GM18868 (cell line): ENCODE measurements at regions not wholly inside any gene's neighbourhood (a gene's known extent, or its start where the extent isn't known, plus 50 kb on each side); places are given as distances from the start of the nearest gene placed in this dataset.
"Not testable (repeated sequence)": the region's sequence is repeated elsewhere in the genome, so short reads cannot be mapped to it uniquely, and the experiment has no call there.

ENCODE experiments used
- ATAC-seq: cut with Tn5 transposase; IDR thresholded peaks from one replicate; pipeline ENCODE4 v1.9.1; 2021; ENCODE audit warnings: mild to moderate bottlenecking, moderate library complexity; ENCODE audit not compliant: unreplicated experiment

DNA sequence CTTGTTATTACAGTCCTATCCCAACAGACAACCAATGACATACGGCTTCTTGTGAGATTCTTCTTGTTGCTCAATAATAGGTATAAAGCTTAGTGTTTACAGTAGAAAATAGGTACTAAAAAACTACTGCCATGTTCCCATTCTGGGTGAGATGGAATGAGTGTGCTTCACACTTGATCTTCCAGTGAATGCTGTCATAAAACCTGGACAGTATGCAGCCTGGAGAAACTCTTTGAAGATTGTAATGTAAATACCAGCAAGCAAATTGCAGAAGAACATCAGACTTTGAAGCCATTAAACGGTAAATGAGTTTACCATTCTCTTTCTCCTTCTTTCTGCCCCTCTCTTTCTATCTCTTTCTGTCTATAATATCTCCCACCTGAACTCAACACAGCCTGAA lies 663.7 kb upstream of the COBL start:
- no peak for ATAC-seq

DNA sequence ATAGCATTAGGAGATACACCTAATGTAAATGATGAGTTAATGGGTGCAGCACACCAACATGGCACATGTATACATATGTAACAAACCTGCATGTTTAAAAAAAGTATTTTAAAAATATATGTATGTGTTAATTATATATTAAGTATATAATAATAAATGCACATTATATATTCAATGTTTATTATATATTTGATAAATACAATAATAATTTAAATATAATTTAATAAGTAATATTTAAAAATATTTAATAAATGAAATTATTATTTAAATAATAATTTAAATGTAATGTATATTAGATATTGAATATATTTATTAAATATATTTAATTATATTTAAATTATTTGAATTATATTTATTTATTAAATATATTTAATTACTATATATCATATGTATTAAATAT lies 661.3 kb upstream of the COBL start:
- no peak for ATAC-seq

DNA sequence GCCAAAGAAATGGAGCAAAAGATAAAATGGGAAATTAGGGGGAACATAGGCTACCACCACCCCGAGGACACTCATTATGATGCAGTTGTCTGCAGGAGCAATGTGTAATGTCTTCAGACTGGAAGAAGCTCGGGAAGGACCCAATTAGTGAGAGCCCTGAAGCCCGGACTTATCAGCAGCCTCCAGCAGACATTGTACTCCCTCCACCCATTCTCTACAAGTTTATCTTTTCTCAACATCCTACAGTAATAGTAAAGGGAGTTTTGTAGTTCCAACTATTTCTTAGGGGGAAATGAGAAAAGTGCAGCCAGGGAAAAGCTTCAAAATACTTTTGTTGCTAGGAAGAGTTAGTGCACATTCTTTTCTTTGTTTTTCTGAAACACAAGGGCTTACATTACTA lies 657.3 kb upstream of the COBL start:
- ATAC-seq = no peak

DNA sequence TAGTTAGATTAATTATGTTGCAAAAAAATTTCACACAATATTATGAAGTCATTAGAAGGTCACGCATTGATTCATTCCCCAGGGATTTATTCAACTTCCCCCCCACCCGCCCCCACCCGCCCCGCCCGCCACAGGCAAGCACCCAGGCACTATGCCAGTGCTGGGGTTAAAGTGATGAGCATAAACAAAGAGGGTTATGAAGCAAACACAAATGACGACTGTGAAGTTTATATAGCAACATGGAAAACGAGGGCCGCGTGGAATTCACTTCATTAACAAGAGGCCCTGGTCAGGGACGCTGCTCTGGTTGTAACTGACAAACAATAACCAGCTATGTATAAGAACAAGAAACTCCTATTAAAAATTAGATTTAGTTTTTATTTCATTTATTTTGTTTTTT lies 656.5 kb upstream of the COBL start:
- no peak for ATAC-seq

DNA sequence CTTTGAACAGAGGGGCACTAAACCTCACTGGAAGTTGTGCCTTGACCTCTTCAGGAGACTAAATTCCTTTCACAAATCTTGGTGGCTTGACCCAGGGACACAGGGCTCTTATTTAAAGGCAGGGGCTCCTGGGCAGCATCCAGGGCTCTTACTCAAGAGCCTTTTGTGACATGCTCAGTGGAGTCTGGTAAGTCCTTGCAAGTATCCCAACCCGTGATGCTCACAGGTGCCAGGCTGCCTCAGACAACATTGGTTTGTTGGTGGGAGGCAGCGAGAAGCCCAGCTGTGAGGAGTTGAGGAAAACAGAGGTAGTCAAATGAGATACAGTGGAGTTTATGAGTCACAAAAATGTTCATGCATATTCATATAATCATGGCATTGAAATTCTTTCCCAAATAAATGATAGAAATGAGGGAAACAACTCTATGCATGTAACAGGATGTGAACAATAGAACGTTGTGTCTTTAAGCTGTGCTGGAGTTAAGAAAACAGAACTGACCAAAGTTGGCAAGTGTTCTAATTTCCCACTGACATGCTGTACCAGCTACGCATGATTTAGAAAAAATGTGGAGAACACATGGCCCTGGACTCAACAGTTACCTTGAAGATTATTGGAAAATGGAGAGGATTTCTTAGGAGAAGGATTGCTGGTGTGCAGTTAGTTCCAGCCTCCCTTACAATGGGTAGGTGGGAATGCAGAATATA lies 654.5 kb upstream of the COBL start:
- ATAC-seq = no peak

DNA sequence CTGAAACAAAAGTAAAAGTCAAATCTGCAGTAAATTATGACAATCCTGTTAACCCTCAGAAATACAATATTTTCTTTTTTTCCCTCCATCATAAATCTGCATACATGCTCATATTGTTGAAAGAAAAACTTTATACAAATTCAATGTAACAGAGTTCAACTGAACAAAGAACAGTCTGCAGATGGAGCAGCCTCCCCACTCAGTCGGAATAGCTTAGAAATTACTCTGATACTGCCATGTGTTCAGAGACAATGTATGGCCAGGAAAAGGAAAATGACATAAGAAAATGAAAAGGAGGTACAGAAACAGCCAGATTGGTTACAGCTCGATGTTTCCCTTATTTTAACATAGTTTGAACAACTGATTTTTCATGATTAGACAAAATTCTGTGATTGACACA lies 651.9 kb upstream of the COBL start:
- no peak for ATAC-seq

DNA sequence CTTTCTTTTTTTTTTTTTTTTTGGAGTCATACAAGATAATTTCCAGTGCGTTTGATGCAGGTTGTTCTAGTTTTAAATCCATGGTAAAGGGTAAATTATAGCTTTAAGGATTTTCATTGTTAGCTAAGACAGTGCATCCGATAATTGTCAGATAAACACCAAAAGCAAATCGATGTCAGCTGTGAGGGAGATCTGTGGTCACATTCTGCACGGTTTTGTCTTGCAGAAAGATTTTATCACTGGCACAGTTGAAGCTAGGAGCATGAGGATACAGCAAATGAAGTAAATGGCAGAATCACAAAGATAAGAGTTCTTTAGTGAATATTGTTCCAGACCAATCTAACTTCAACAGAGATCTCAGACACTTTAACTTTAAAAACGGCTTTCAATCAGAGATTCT lies 648.8 kb upstream of the COBL start:
- no peak for ATAC-seq

DNA sequence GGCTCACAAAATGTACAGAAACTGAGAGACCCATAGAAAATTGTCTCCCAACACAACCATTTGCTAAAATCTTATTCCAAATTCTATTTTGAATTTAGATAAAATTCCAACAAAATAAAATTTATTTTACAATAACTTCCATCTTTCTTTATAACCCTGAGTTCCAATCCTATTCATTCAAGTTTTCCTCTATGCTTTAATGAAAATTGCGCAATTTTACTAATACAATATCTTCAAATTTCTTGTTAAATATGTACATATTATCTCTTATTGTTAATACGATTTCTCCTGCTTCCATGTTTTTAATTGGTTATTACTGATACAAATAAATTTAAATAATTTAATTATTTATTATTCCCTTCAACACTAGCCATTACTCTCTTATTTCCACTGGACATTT lies 645.2 kb upstream of the COBL start:
- no peak for ATAC-seq

DNA sequence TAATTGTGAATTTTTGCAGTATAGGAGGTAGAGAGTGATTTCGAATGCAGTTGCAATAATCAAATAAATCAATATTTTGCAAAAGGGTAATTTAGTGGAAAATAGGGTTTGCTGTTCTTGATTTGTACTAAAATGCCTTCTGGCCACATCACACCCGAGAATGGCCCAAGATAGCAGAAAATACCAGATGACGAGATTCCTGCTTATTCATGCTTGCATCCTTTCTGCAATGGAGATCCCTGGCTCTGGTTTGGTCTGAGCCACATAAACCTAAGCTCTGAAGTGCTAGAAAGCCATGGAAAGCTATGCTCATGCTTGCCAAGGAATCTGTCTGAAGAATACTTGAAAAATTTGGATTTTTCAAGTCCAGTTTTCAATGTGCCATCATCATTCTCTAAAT lies 634.2 kb upstream of the COBL start:
- ATAC-seq = no peak

DNA sequence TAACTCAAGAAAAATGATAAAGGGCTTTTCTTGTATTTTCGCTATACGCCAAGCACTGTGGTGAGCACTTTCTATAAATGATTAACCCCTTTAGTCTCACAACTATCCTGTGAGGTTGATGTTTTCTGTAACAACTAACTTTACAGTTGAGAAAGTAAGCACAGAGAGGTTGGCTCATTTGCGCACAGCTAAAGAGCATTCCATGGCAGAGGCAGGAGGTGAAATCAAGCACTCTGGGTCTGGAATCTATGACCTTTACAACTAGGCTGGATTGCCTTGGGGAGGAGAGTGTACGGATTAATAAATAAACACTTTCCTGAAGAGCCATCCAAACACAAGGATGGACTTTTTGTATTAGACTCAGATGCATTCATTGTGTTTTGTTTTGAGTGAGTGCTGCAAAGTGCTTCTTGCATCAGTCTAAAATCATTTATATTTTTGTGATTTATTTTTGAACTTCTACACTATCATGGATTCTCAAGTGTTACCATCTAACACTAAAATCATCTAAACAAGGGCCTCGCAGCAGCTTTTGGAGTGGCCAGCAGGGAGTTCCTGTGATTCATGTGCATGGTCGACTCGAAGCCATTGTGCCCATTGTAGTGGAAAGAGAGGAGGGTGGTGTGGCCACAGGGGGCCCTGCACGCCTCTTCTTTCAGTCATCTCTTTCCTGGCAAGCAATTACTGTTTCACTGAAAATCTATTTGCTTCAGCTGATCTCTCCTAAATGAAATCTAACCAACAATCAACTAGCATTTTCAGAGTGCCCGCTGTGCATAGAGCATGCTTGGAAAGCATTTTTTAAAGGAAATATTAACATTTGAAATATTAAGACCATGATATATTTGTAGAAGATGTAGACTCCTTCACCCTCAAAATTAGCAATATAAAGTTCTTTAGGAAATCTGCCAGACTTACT lies 633.4 kb upstream of the COBL start:
- no peak for ATAC-seq

DNA sequence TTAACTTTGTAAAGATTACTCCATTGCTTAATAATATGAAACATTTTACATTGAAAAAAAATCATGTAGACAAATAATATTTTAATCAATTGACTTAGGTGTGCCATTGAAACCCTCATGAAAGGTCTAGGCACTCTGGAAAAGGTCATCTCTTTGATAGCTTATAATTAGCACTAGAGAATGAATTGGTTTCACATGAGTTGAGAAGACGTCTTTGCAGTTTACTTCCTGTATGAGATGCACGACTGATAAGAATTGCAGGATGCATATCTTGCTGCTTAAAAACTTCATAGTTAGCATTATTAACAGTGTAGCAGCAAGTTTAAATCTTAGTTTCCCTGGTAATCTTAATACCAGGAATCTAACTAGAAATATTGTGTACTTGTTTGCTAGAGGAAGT lies 614.2 kb upstream of the COBL start:
- ATAC-seq = no peak

DNA sequence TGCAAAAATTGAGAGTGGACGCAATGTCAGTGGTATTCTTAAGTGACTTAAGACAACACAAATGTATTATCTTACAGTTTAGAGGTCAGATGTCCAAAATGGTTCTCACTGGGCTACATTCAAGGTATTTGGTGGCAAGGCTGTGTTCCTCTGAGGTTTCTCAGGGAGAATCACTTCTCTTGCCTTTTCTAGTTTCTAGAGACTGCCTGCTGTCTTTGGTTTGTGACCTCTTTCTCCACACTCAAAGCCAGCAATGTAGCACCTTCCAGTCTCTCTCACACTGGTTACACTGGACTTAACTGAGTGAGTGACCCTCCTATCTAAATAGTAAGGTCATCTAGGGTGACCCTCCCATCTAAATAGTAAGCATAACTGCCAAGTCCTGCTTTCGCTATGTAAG lies 613.2 kb upstream of the COBL start:
- no peak for ATAC-seq

DNA sequence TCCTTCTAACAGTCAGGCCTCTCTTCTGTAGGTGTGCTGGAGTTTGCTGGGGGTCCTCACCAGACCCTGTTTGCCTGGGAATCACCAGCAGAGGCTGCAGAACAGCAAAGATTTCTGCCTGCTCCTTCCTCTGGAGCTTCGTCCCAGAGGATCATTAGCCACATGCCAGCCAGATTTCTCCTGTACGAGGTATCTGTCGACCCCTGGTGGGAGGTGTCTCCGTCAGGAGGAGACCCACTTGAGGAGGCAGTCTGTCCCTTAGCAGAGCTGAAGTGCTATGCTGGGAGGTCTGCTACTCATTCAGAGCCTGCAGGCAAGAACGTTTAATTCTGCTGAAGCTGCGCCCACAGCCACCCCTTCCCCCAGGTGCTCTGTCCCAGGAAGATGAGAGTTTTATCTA lies 611.1 kb upstream of the COBL start:
- no peak for ATAC-seq

DNA sequence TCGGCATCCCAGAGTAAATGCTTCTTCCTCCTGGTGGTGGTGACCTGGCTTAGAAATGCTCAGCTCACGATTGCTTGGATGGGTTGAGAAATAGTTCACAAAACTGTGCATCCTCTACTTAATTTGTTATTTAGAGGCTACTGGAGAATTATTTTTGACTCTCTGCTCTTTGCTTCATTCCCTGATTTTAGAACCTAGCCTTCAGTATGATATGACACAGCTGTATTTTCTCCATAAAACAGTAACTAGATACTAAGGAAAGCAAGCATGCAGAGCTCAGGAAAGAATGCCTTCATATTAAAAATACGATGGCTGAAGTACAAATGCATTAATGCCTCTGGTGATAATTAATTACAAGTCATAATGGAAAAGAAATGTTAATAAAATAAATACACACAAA lies 602.0 kb upstream of the COBL start:
- ATAC-seq = no peak

DNA sequence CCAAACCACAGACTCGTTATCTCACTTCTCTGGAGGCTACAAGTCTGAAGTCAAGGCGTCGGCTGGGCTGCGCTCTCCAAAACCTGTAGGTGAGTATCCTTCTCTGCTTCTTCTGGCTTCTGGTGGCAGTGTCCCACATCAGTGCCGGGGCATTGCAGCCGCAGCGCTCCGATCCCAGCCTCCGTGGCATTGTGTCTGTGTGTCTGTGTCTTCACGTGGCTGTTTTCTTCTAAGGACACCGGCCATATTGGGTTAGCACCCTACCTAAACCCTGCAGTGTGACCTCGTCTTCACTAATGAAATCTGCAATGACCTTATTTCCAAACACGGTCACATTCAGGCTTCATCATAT lies 584.9 kb upstream of the COBL start:
- no peak for ATAC-seq

DNA sequence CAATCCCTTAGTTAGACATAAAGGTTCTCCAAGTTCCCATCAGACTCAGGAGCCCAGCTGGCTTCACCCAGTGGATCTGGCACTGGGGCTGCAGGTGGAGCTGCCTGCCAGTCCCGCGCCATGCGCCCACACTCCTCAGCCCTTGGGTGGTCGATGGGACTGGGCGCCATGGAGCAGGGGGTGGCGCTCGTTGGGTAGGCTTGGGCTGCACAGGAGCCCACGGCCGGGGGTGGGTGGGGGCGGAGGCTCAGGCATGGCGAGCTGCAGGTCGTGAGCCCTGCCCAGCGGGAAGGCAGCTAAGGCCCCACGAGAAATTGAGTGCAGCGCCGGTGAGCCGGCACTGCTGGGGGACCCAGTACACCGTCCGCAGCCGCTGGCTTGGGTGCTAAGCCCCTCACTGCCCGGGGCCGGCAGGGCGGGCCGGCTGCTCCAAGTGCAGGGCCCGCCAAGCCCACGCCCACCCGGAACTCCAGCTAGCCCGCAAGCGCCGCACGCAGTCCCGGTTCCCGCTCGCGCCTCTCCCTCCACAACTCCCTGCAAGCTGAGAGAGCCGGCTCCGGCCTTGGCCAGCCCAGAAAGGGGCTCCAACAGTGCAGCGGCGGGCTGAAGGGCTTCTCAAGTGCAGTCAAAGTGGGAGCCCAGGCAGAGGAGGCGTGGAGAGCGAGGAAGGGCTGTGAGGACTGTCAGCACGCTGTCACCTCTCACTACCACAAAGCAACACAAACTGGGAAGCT lies 584.3 kb upstream of the COBL start:
- not testable (repeated sequence) for ATAC-seq

DNA sequence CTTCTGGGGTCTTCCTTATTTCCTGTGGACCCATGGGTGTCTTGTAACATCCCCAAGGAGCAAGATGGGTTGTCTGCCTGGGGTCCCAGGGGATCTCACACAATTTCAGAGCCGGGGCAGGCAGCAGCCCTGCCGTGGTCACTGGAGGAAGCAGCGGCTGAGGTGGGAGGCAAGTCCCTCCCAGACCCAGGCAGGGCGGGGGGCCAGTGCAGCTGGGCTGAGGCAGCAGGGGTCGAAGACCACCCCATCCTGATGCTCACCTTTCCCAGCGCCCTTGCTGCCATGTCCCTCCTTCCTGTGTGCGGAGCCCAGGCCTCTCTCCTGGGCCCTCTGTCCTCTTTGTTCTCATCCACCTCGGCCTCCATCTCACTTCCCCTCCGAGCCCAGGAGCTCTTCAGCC lies 583.0 kb upstream of the COBL start:
- ATAC-seq = no peak

DNA sequence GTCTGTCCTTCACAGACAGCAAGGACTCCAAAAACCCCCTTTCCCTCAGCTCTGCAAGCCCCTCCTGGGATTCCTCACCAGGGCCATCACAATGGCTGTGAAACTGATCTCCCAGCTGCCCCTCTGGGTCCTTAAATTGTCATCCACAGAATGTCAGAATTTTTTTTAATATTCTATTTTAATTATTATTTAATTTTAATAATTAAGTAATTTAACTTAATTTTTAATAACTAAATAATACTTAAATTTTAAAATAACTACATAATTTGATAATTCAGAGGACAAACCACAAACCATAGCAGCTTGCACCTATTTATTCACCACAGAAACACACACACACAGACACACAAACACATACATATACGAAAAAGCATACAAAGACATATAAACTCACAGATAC lies 565.8 kb upstream of the COBL start:
- ATAC-seq = no peak

DNA sequence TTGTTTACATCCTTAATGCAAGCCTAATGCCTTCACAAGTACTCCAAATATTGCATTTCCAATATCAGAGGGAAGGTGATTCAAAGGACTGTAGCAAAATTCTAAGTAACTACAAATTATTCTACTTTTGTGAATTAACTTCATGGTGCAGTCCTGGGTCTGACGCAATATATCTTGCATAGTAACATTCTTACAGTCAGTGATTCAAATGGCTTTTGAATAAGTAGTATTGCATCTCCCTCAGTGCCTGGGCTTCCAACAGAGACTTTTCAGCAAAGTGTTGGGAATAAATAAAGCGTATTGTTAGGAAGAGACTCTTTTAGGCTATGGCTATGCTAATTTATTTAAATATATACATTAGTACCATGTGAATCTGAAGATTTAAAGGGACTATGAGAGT lies 564.7 kb upstream of the COBL start:
- ATAC-seq = no peak

DNA sequence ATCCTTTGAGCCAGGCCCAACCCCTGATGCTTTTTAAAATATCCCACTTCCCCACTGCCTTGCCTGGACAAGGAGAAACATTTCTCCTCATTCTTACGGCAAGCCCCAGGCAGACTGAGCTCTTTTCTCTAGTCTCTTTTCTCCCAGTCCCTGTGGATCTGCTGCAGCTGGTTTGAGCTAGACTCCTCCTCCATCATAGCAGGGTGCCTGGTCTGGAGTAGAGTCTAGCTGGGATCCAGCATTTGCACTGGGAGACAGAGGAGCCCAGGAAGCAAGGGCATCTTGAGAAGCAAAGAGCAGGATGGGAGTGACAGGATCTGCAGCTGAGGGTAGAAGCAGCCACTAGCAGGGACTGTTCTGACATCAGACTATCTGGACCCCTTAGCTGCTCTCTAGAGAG lies 562.3 kb upstream of the COBL start:
- no peak for ATAC-seq

DNA sequence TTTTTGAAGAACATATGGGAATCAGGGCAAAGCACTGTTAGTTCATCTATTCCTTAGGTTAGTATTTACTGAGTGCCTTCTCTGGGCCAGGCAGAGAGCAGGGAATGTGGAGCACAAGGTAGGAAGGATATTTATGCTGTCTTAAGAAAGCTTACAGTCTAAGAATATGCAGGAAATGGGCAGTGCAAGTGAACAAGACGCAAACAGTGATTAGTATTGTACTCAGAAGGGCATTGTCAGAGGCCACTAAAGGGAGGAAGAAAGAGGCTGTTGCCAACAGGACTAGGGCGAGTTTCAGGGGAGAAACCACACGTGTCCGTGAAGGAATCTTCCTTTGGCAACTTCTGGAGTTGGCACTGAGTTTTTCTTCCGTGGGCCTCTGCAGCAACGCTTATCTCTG lies 552.8 kb upstream of the COBL start:
- ATAC-seq = no peak

DNA sequence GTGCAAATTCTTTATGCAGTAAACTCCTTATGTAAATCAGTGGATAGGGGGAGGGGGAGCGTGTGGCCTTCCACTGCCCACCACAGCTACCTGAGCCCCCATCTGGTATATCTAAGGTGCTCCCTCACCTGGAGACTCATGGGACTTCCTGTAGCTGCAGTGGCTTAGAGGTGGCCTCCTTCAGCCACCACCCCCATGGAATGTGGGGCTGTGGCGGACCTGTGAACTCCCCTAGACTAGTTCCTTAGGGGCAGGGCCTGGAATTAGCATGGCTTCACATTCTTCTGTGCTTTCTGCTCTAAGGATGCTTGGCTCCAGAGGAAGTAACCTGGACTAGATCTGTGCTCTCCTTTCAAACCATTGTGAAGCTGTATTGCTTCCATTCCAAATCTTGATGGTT lies 550.5 kb upstream of the COBL start:
- ATAC-seq = no peak
